ENCODE measurements at regions not wholly inside any gene's neighbourhood (a gene's known extent, or its start where the extent isn't known, plus 50 kb on each side); places are given as distances from the start of the nearest gene placed in this dataset.
A peak's percentile ranks its signal among the peaks of the same experiment; 100 is the strongest.

DNA sequence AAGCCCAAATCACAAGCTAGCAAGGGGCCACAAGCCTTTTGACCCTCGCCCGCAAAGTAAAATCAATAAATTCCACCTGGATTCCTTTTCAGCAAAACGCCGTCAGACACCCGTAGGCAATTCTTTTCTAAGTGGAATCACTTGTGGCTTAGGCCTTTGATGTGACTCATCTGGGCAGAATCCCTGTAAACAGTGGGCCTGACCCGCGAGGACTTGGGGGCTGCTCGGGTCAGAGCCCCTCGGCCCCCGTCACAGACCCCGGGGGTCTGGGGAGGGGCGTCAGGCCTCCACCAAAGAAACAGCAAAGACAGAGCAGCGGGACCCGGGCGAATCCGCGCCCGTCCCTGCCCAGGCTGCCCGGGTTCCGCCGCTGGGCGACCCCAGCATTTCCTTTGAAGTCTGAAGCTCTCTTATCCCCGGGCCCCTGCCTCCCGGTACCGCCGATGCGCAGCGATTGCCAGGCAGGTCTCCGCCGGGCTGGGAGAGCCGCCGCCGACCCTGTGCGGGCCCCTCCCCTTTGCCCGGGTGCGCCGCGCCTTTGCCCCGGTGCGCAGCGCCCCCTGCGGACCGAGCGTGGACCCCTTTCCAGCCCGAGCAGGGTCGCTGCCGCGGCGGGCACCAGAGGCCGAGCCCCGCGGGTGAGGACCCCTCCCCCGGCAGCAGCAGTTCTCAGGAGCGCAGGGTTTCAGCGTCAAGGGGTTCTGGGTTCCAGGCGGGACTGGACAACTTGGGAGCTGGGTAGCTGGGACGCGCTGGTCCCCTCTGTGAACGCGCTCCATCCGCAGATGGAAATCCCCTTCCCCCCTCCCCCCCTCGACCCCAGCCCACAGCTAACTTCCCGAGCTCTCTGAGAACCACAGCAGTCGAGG lies 178.3 kb downstream of the UACA start:
- TF ChIP-seq, protein P1, sequence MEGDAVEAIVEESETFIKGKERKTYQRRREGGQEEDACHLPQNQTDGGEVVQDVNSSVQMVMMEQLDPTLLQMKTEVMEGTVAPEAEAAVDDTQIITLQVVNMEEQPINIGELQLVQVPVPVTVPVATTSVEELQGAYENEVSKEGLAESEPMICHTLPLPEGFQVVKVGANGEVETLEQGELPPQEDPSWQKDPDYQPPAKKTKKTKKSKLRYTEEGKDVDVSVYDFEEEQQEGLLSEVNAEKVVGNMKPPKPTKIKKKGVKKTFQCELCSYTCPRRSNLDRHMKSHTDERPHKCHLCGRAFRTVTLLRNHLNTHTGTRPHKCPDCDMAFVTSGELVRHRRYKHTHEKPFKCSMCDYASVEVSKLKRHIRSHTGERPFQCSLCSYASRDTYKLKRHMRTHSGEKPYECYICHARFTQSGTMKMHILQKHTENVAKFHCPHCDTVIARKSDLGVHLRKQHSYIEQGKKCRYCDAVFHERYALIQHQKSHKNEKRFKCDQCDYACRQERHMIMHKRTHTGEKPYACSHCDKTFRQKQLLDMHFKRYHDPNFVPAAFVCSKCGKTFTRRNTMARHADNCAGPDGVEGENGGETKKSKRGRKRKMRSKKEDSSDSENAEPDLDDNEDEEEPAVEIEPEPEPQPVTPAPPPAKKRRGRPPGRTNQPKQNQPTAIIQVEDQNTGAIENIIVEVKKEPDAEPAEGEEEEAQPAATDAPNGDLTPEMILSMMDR (IDR thresholded peaks at IDR 0.05; ENCODE audit: borderline replicate concordance, insufficient read depth, low read depth, low read length) = 0 out of 2 replicates have a peak, but pooled peaks have one; percentile 20
- no peak overlapping the region for H3K4me3 ChIP-seq (ENCODE audit: low read depth, low read length)

DNA sequence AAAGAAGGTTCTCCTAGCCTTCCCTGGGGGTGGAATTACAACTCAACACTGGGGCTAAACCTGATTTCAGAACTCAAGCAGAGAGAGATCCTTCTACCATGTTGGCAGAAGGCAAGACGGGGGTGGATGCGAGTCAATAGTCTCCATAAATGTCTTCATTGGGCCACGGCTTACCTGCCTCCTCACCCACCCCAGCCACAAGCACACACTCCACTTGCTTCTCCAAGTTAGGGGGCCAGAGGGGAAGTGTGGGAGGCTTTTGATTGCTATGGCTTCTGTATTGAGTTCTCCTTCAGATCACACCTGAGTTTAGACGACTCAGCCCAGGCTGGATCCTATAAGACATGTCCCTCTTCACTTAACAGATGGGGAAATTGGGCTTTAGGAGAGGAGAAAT lies 178.9 kb downstream of the UACA start:
- H3K4me3 ChIP-seq (ENCODE audit: low read depth, low read length) = no peak overlapping the region
- TF ChIP-seq, protein P1 (IDR thresholded peaks at IDR 0.05; ENCODE audit: borderline replicate concordance, insufficient read depth, low read depth, low read length) = no peak

DNA sequence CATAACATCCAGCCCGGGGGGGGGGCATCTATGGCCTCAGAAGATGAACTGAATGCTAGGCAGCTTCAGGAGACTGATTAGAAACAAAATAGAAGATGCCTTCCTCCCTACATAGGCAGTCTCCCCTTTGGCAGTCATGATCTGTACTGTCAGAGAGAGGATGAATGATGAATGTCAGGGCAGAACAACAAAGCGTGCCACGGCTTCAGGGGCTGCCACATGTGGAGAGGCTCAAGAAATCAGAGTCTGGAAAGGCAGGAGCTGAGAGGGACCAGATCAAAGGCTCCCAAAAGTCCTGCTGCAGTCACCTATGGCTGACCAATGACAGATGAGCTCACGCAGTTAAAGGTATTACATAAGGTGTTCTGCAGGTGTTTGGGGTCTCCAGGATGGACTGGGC lies 180.4 kb downstream of the UACA start:
- no peak overlapping the region for H3K4me3 ChIP-seq (ENCODE audit: low read depth, low read length)
- TF ChIP-seq, protein P1 (IDR thresholded peaks at IDR 0.05; ENCODE audit: borderline replicate concordance, insufficient read depth, low read depth, low read length) = no peak

DNA sequence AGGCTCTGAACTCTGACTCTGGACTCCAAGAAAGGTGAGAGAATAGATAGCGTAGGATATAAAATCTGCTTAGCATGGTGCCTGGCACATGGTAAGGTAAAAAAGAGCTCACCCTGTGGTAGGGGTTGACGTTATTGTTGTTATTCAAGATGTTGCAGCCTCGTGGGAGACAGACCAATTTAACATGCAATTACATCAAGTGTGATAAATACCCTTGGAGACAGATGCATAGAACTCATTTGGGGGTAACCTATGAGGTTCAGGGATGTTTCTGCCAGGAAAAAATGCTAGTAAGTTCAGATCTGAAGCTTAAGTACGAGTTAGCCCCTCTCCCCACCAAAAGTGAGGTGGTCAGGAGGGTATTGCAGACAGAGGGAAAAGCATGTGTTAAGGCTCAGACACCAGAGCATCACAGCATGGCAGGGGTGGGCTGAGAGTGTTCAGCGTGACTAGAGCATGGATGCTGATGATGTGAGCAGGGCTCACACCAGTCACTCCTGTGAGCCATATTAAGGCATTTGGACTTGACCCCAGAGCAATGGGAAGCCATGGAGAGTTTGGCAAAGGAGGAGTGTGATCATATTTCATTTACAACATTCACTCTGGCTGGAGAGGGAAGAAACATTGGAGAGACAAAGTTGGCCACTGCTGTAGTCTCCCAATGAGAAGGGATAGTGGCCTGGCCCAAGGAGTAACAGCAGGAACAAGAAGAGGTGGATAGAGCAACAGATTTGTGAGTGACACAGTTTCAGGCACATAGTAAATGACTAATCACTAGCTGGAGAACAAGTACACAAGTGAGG lies 181.0 kb downstream of the UACA start:
- H3K4me3 ChIP-seq (ENCODE audit: low read depth, low read length) = no peak overlapping the region
- TF ChIP-seq, protein P1 (IDR thresholded peaks at IDR 0.05; ENCODE audit: borderline replicate concordance, insufficient read depth, low read depth, low read length) = no peak

DNA sequence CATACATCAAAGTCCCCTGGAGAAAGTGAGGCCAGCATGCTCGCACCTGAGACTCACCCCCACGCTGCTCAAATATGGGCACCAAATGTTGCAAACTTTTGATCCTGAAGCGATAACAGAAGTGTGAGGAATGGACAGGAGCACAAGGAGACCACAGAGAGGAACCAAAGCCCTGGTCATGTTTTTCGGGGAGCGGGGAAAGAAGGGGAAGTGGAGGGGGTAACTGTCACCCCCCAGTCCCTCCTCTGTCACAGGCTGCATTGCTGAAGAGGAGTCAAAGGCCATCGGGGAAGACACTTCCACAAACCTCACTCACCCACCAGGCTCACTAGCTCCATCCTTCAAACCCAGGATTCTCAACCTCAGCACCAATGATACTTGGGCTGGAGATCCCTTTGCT lies 182.4 kb downstream of the UACA start:
- TF ChIP-seq, protein P1 (IDR thresholded peaks at IDR 0.05; ENCODE audit: borderline replicate concordance, insufficient read depth, low read depth, low read length) = no peak
- H3K4me3 ChIP-seq (ENCODE audit: low read depth, low read length) = no peak overlapping the region

DNA sequence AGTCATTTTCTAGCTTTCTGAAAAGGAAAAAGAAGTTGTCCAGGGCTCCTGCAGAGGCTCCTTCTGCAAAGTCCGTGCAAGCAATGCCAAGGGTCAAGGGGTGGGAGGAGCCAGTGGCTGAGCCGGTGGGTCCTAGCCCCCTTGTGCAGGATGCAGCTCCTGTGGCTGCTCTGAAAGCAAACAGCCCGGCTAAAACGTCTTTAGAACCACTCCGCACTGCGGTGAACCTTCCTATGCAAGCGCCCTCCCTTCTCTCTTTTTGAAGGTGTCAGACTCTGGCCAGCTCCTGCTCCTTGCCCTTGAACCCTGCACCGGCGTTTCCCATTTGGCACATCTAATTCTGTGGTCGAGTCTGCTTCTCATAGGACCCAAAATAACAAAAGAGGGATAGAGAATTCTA lies 183.1 kb downstream of the UACA start:
- H3K4me3 ChIP-seq (ENCODE audit: low read depth, low read length) = no peak overlapping the region
- TF ChIP-seq, protein P1 (IDR thresholded peaks at IDR 0.05; ENCODE audit: borderline replicate concordance, insufficient read depth, low read depth, low read length) = no peak

Measured in GM12875 (cell line).